IPS-11a (cell line): ENCODE measurements at regions not wholly inside any gene's neighbourhood (a gene's known extent, or its start where the extent isn't known, plus 50 kb on each side); places are given as distances from the start of the nearest gene placed in this dataset.
"Not testable (repeated sequence)": the region's sequence is repeated elsewhere in the genome, so short reads cannot be mapped to it uniquely, and the experiment has no call there.

Experiments
- H3K4me3 ChIP-seq: one replicate; pipeline ENCODE4 v1.5.1; 2013; ENCODE audit warnings: low read depth, low read length, control low read depth

- not testable (repeated sequence) for H3K4me3 ChIP-seq
Measured at GRCh38 chr7:67358738-67359137, 362.1 kb downstream of the TYW1 start.

DNA sequence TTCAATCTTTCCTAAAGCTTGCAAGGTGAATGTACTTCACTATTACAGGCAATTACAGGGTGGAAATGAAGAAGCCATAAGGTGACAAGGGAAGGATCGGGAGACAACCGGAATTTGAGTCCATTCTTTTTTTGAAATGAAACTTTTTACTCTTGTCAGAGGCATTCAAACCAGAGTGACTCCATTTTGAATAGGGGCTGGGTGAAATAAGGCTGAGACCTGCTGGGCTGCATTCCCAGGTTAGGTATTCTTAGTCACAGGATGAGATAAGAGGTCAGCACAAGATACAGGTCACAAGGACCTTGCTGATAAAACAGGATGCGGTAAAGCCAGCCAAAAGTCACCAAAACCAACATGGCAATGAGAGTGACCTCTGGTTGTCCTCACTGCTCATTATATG is 363.3 kb downstream of the TYW1 start:
- no peak overlapping the region for H3K4me3 ChIP-seq

GRCh38 chr7:67361150-67361549 is 364.5 kb downstream of the TYW1 start:
- H3K4me3 ChIP-seq, result no peak overlapping the region

- no peak overlapping the region for H3K4me3 ChIP-seq
Measured at GRCh38 chr7:67364441-67365017, 367.9 kb downstream of the TYW1 start.

DNA sequence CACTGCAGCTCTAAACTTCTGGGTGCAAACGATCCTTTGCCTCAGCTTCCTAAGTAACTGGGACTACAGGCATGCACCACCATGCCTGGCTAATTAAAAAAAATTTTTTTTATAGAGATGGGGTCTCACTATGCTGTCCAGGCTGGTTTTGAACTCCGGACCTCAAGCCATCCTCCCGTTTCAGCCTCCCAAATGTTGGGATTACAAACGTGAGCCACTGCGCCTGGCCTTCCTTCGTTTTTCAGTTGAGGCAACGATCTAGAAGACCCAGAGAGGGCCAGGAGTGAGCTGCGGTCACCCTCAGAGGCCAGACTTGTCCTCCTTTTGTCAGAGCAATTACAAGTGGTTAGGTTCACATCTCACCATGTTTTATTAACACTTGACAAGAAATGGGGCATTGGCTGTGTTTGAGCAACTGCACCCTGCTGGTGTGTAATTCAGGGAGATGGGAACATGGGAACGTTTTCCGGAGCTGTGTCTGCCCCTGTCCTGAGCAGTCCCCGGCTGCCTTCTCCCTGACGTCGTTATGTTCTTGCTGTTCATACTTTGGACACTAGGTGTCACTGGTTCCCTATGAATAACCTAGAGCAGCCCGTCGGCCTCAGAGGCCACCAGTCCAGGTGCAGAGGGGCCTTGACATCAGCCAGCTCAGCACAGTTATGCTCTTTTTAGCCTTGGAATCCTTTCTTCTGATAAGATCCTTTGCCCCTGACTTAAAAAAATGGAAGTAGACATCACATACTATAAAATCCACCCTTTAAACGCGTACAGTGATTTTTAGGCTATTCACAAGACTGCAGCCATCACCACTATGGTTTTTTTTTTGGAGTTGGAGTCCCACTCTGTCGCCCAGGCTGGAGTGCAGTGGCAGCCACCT is 375.0 kb downstream of the TYW1 start:
- H3K4me3 ChIP-seq, result no peak overlapping the region

DNA sequence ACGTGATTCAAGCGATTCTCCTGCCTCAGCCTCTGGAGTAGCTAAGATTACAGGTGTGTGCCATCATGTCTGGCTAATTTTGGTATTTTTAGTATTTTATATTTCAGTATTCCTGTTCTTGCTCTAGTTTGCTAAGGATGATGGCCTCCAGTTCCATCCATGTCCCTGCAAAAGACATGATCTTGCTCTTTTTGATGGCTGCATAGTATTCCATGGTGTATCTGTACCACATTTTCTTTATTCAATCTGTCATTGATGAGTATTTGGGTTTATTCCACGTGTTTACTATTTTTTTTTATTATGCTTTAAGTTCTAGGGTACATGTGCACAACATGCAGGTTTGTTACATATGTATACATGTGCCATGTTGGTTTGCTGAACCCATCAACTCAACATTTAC is 376.8 kb downstream of the TYW1 start:
- H3K4me3 ChIP-seq, result not testable (repeated sequence)

DNA sequence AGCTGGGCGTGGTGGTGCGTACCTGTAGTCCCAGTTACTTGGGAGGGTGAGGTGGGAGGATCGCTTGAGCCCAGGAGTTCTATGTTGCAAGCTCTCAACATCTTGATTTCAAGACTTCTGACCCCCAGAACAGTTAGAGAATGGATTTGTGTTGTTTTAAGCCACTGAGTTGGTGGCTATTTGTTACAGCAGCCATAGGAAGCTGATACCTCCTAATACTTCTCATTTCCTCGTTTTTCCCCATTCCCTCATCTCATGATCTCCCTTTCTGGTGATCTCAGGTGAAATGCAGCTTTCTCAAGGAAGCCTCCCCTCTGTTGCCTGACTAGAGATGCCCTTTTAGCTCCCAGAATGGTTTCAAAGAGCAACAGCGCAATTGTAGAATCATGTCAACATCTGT is 378.8 kb downstream of the TYW1 start:
- H3K4me3 ChIP-seq, result no peak overlapping the region

- no peak overlapping the region for H3K4me3 ChIP-seq
Measured at GRCh38 chr7:67377939-67378862, 381.6 kb downstream of the TYW1 start.

DNA sequence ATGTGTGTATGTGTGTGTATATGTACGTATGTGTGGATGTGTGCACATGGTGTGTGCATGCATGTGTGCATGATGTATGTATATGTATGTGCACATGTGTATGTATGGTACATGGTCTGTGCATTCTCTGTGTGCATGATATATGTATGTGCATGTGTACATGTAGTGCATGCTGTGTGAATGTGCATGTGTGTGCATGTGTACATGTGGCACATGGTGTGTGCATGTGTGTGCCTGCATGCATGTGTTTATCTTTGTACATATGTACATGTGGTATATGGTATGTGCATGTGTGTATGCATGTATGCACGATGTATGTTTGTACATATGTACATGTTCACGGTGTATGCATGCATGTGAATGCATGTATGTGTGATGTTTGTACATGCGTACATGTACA is 383.7 kb downstream of the TYW1 start:
- no peak overlapping the region for H3K4me3 ChIP-seq

- no peak overlapping the region for H3K4me3 ChIP-seq
Measured at GRCh38 chr7:67380858-67381257, 384.2 kb downstream of the TYW1 start.

DNA sequence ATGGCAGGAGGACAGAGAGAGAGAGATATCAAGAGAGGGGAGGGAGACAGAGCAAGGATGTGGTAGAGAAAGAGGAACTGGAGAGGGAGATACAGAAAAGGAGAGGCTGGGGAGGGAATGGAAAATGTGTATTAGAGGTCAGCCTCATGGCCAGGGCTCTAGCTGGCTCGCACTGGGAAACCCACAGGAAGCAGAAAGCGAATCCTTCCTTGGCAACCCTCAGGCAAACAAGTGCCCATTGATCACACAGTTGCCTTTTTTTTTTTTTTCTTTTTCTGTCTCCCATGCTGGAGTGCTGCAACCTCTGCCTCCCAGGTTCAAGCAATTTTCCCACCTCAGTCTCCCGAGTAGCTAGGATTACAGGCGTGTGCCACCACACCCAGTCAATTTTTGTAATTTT is 391.2 kb downstream of the TYW1 start:
- H3K4me3 ChIP-seq, result no peak overlapping the region

GRCh38 chr7:67391168-67391567 is 394.5 kb downstream of the TYW1 start:
- no peak overlapping the region for H3K4me3 ChIP-seq

- no peak overlapping the region for H3K4me3 ChIP-seq
Measured at GRCh38 chr7:67392596-67393438, 396.2 kb downstream of the TYW1 start.

DNA sequence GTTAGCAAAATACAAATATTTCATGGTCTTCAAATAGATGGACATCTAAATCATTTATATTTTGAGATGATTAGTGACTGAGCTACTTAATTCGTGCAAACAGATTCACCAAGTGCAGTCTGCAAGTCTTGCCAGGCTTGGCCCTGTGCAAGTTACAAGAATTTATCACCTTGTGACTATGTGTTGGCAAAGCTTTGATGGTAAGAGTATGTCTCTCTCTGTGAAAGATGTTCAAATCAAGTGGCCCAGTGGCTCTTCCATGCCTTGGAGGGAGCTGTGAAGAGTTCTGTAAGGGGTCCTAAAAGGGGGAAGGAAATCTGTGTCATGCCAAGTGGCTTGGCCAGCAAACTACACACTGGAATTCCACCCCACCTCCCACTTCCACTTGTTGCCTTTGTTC is 397.3 kb downstream of the TYW1 start:
- H3K4me3 ChIP-seq, result no peak overlapping the region

- H3K4me3 ChIP-seq, result no peak overlapping the region
Measured at GRCh38 chr7:67398916-67399315, 402.3 kb downstream of the TYW1 start.

DNA sequence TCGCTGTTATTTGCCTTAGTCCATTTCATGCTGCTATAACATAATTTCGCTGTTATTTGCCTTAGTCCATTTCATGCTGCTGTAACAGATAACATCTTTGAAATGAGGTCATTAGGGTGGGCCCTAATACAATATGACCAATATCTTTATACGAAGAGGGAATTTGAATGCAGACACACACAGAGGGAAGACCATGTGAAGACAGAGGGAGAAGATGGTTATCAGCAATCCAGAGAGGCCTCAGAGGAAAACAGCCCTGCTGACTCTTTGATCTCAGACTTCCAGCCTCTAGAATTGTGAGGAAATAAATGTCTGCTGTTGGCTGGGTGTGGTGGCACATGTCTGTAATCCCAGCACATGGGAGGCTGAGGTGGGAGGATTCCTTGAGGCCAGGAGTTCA is 404.9 kb downstream of the TYW1 start:
- no peak overlapping the region for H3K4me3 ChIP-seq

- H3K4me3 ChIP-seq, result no peak overlapping the region
Measured at GRCh38 chr7:67402280-67402679, 405.6 kb downstream of the TYW1 start.

GRCh38 chr7:67406976-67407375 is 410.3 kb downstream of the TYW1 start:
- no peak overlapping the region for H3K4me3 ChIP-seq

DNA sequence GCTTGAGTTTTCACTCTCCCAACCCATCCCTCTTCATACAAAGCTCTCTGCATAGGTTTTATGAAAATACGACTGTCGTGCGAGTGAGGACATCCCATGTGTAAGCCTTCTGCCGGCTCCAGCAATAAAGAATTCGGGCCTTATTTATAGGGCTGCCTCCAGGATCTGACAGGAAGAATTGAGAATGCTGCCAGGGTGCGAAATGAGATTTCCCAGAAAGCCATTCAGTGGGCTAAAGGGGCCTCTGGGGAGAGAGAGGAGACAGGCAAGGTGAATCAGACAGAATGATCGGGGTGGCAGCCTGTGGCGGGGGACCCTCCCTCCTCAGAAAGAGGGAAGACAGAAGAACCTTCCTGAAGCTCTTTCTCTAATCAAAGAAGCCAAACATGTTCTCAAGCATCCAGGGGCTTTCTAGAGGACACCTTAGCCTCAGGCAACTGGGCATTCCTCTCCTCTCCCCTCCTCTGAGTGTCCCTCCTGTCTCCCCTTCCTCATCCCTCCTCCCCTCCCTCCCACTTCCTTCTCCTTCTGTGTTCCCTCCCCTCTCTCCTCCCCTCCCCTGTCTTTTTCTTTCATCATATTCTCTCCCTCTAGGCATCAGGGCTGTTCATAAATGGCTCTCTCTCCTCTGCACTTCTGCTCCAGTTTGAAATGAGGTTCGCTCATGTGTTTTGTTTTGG is 410.9 kb downstream of the TYW1 start:
- no peak overlapping the region for H3K4me3 ChIP-seq

- no peak overlapping the region for H3K4me3 ChIP-seq
Measured at GRCh38 chr7:67408109-67408508, 411.5 kb downstream of the TYW1 start.
